ENCODE measurements at regions not wholly inside any gene's neighbourhood (a gene's known extent, or its start where the extent isn't known, plus 50 kb on each side); places are given as distances from the start of the nearest gene placed in this dataset.

GRCh38 chr16:54402270-54402669, 115.7 kb upstream of the IRX3 start:
- no peak for DNase-seq

GRCh38 chr16:54400261-54400660, 113.7 kb upstream of the IRX3 start:
- DNase-seq, result no peak

GRCh38 chr16:54398986-54399385, 112.4 kb upstream of the IRX3 start:
- no peak for DNase-seq

GRCh38 chr16:54397838-54398237, 111.3 kb upstream of the IRX3 start:
- no peak for DNase-seq

GRCh38 chr16:54397190-54397835, 110.7 kb upstream of the IRX3 start:
- no peak for DNase-seq

- no peak for DNase-seq
Observed at GRCh38 chr16:54389836-54390494, 103.4 kb upstream of the IRX3 start.

GRCh38 chr16:54385141-54385540, 98.6 kb upstream of the IRX3 start:
- no peak for DNase-seq

GRCh38 chr16:54381601-54382313, 95.2 kb upstream of the IRX3 start:
- no peak for DNase-seq

- DNase-seq, result no peak
Observed at GRCh38 chr16:54375071-54375470, 88.5 kb upstream of the IRX3 start.

- DNase-seq, result no peak
Observed at GRCh38 chr16:54373534-54374520, 87.2 kb upstream of the IRX3 start.

- no peak for DNase-seq
Observed at GRCh38 chr16:54370278-54371040, 83.9 kb upstream of the IRX3 start.

GRCh38 chr16:54369861-54370260, 83.3 kb upstream of the IRX3 start:
- DNase-seq, result no peak

- no peak for DNase-seq
Observed at GRCh38 chr16:54366943-54367342, 80.4 kb upstream of the IRX3 start.

- DNase-seq, result no peak
Observed at GRCh38 chr16:54365990-54366634, 79.5 kb upstream of the IRX3 start.

GRCh38 chr16:54363766-54364165, 77.2 kb upstream of the IRX3 start:
- no peak for DNase-seq

- no peak for DNase-seq
Observed at GRCh38 chr16:54362591-54363206, 76.1 kb upstream of the IRX3 start.

- no peak for DNase-seq
Observed at GRCh38 chr16:54361246-54361645, 74.7 kb upstream of the IRX3 start.

GRCh38 chr16:54360681-54361080, 74.1 kb upstream of the IRX3 start:
- no peak for DNase-seq

GRCh38 chr16:54359555-54359954, 73.0 kb upstream of the IRX3 start:
- no peak for DNase-seq

GRCh38 chr16:54359081-54359480, 72.5 kb upstream of the IRX3 start:
- no peak for DNase-seq

- no peak for DNase-seq
Observed at GRCh38 chr16:54356391-54356790, 69.8 kb upstream of the IRX3 start.
